H9 (cell line): ENCODE measurements at regions not wholly inside any gene's neighbourhood (a gene's known extent, or its start where the extent isn't known, plus 50 kb on each side); places are given as distances from the start of the nearest gene placed in this dataset.

Source experiments
- DNase-seq: peaks from one replicate; pipeline ENCODE4 v3.0.0-alpha.2; 2017
- H2AFZ ChIP-seq: one replicate; pipeline ENCODE4 v1.6.1; 2013; ENCODE audit warnings: mild to moderate bottlenecking, low read length, control low read depth, moderate library complexity
- H2AK5ac ChIP-seq: 2 replicates; pipeline ENCODE4 v1.6.1; 2013; ENCODE audit warnings: low read length, control low read depth, mixed read lengths; ENCODE audit not compliant: insufficient read length
- H2BK120ac ChIP-seq: one replicate; pipeline ENCODE4 v1.6.1; 2013; ENCODE audit warnings: low read depth, mild to moderate bottlenecking, low read length, control low read depth, inconsistent platforms; ENCODE audit not compliant: poor library complexity, severe bottlenecking
- H2BK12ac ChIP-seq: 2 replicates; pipeline ENCODE4 v1.6.1; 2013; ENCODE audit warnings: low read length, control low read depth, mixed read lengths, low read depth; ENCODE audit not compliant: insufficient read length
- H2BK15ac ChIP-seq: 2 replicates; pipeline ENCODE4 v1.6.1; 2013; ENCODE audit warnings: low read depth, low read length, control low read depth
- H2BK20ac ChIP-seq: one replicate; pipeline ENCODE4 v1.6.1; 2013; ENCODE audit warnings: low read depth, mild to moderate bottlenecking, low read length, control low read depth, inconsistent platforms; ENCODE audit not compliant: poor library complexity, severe bottlenecking
- H2BK5ac ChIP-seq: 2 replicates; pipeline ENCODE4 v1.6.1; 2013; ENCODE audit warnings: low read length, control low read depth, mixed read lengths; ENCODE audit not compliant: insufficient read length
- H3K14ac ChIP-seq: 2 replicates; pipeline ENCODE4 v1.6.1; 2013; ENCODE audit warnings: low read length, control low read depth; ENCODE audit not compliant: insufficient read depth
- H3K18ac ChIP-seq: 2 replicates; pipeline ENCODE4 v1.6.1; 2013; ENCODE audit warnings: low read depth, mild to moderate bottlenecking, mixed read lengths, low read length, control low read depth; ENCODE audit not compliant: insufficient read length
- H3K23ac ChIP-seq: 2 replicates; pipeline ENCODE4 v1.6.1; 2013; ENCODE audit warnings: low read length, control low read depth, mixed read lengths, low read depth; ENCODE audit not compliant: insufficient read length
- H3K23me2 ChIP-seq: 2 replicates; pipeline ENCODE4 v1.6.1; 2013; ENCODE audit warnings: low read depth, mild to moderate bottlenecking, mixed read lengths, low read length, control low read depth; ENCODE audit not compliant: insufficient read length, poor library complexity, severe bottlenecking
- H3K27ac ChIP-seq: 2 replicates; pipeline ENCODE4 v1.5.1; 2013; ENCODE audit warnings: low read length, control low read depth, mixed read lengths, low read depth; ENCODE audit not compliant: insufficient read length
- H3K27me3 ChIP-seq: 2 replicates; pipeline ENCODE4 v1.6.1; 2013; ENCODE audit warnings: low read length, control low read depth, inconsistent platforms; ENCODE audit not compliant: insufficient read depth
- H3K4ac ChIP-seq: 2 replicates; pipeline ENCODE4 v1.6.1; 2013; ENCODE audit warnings: low read depth, mild to moderate bottlenecking, control low read depth, inconsistent platforms, low read length, moderate library complexity
- H3K4me1 ChIP-seq: 2 replicates; pipeline ENCODE4 v1.6.1; 2013; ENCODE audit warnings: low read length, control low read depth, inconsistent platforms; ENCODE audit not compliant: insufficient read depth
- H3K4me2 ChIP-seq: 2 replicates; pipeline ENCODE4 v1.6.1; 2013; ENCODE audit warnings: low read length, control low read depth, mixed read lengths; ENCODE audit not compliant: insufficient read length, insufficient read depth
- H3K56ac ChIP-seq: 2 replicates; pipeline ENCODE4 v1.6.1; 2013; ENCODE audit warnings: low read depth, mild to moderate bottlenecking, mixed read lengths, low read length, control low read depth; ENCODE audit not compliant: insufficient read length
- H3K79me1 ChIP-seq: 2 replicates; pipeline ENCODE4 v1.6.1; 2013; ENCODE audit warnings: low read depth, mild to moderate bottlenecking, moderate library complexity, low read length, control low read depth, inconsistent platforms; ENCODE audit not compliant: insufficient read depth, poor library complexity, severe bottlenecking
- H3K79me2 ChIP-seq: 2 replicates; pipeline ENCODE4 v1.6.1; 2013; ENCODE audit warnings: low read length, control low read depth, inconsistent platforms; ENCODE audit not compliant: insufficient read depth
- H3K9ac ChIP-seq: 2 replicates; pipeline ENCODE4 v1.6.1; 2013; ENCODE audit warnings: low read length, control low read depth, mixed read lengths; ENCODE audit not compliant: insufficient read length; ENCODE audit errors: extremely low read depth
- H3K9me3 ChIP-seq: one replicate; pipeline ENCODE4 v1.6.1; 2013; ENCODE audit warnings: low read depth, low read length, inconsistent platforms; ENCODE audit not compliant: control insufficient read depth
- H3T11ph ChIP-seq: one replicate; pipeline ENCODE4 v1.6.1; 2013; ENCODE audit warnings: mild to moderate bottlenecking, low read length, control low read depth, inconsistent platforms
- H4K20me1 ChIP-seq: one replicate; pipeline ENCODE4 v1.6.1; 2013; ENCODE audit not compliant: control insufficient read depth, insufficient read length, insufficient read depth
- H4K5ac ChIP-seq: 2 replicates; pipeline ENCODE4 v1.6.1; 2013; ENCODE audit warnings: low read depth, mild to moderate bottlenecking, mixed read lengths, low read length, control low read depth; ENCODE audit not compliant: insufficient read length
- H4K8ac ChIP-seq: replicated peaks from 2 replicates; pipeline ENCODE4 v1.6.1; 2013; ENCODE audit warnings: low read length, control low read depth, mixed read lengths, low read depth; ENCODE audit not compliant: insufficient read length
- H4K91ac ChIP-seq: 2 replicates; pipeline ENCODE4 v1.6.1; 2013; ENCODE audit warnings: low read depth, mild to moderate bottlenecking, moderate library complexity, mixed read lengths, low read length, control low read depth; ENCODE audit not compliant: insufficient read length
- H3K27ac Mint-ChIP-seq, 3 experiments: 2 replicates in 2 of 3; 3 replicates in 1 of 3; pipeline ENCODE4 v1.8.0; 2020 to 2021; ENCODE audit warnings: mixed read lengths in 3 of 3, mild to moderate bottlenecking in 1 of 3, moderate library complexity in 1 of 3
- H3K27me3 Mint-ChIP-seq: 2 replicates; pipeline ENCODE4 v1.8.0; 2021; ENCODE audit warnings: low read depth, mild to moderate bottlenecking, moderate library complexity, mixed read lengths
- H3K36me3 Mint-ChIP-seq, 3 experiments: 2 replicates in 2 of 3; 3 replicates in 1 of 3; pipeline ENCODE4 v1.8.0; 2020 to 2021; ENCODE audit warnings: low read depth in 3 of 3, mixed read lengths in 3 of 3; ENCODE audit not compliant: insufficient read depth in 1 of 3
- H3K4me1 Mint-ChIP-seq, 2 experiments: 2 replicates each; pipeline ENCODE4 v1.8.0; 2020; ENCODE audit warnings: mixed read lengths in 2 of 2
- H3K4me3 Mint-ChIP-seq, 2 experiments: 2 replicates in 1 of 2; 3 replicates in 1 of 2; pipeline ENCODE4 v1.8.0; 2020 to 2021; ENCODE audit warnings: mild to moderate bottlenecking in 2 of 2, mixed read lengths in 2 of 2, moderate library complexity in 1 of 2
- H3K9me3 Mint-ChIP-seq, 2 experiments: 2 replicates in 1 of 2; 3 replicates in 1 of 2; pipeline ENCODE4 v1.8.0; 2020; ENCODE audit warnings: mild to moderate bottlenecking in 2 of 2, mixed read lengths in 2 of 2, moderate library complexity in 1 of 2
- WGBS: extraction: QIAGEN DNeasy Blood & Tissue Kit; methylation state at CpG from one replicate; pipeline ENCODE4 v1.1.7; 2013; ENCODE audit warnings: missing lambda C conversion rate, low lambda C conversion rate, mixed read lengths; ENCODE audit not compliant: insufficient read length; ENCODE audit errors: extremely low coverage; 5-methylcytosine and 5-hydroxymethylcytosine counted together
- TF ChIP-seq, protein P1 (sequence below): fragments of 200-600 bp; sonication (generic); conservative IDR thresholded peaks from 3 replicates; pipeline ENCODE4 v1.8.0; 2021; ENCODE audit warnings: antibody characterized with exemption, mild to moderate bottlenecking

DNA sequence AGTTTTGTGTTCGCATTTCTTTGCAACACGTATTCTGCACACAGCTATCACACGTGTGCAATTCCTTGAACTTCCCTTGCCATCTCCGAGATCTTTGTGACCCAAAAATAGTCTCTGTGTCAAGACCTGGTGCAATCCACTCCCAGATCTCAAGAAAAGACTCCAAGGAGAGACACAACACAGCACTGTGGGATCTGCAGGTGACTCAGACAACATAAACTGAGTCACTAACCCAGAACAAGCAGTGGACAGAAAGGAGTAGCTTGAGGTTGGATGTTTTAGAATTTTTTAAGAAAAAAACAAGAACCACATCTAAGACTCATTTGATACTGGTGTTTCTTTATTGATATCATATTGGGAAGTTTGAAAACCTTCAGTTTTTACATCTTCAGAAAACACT lies 396.9 kb downstream of the AGTPBP1 start:
- H3K9me3 ChIP-seq: no peaks in the 10 kb centered on the region
- no peak overlapping the region for H3K9ac ChIP-seq
- no peak overlapping the region for H4K5ac ChIP-seq
- TF ChIP-seq, protein P1, sequence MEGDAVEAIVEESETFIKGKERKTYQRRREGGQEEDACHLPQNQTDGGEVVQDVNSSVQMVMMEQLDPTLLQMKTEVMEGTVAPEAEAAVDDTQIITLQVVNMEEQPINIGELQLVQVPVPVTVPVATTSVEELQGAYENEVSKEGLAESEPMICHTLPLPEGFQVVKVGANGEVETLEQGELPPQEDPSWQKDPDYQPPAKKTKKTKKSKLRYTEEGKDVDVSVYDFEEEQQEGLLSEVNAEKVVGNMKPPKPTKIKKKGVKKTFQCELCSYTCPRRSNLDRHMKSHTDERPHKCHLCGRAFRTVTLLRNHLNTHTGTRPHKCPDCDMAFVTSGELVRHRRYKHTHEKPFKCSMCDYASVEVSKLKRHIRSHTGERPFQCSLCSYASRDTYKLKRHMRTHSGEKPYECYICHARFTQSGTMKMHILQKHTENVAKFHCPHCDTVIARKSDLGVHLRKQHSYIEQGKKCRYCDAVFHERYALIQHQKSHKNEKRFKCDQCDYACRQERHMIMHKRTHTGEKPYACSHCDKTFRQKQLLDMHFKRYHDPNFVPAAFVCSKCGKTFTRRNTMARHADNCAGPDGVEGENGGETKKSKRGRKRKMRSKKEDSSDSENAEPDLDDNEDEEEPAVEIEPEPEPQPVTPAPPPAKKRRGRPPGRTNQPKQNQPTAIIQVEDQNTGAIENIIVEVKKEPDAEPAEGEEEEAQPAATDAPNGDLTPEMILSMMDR: no peak
- H3K4me2 ChIP-seq: no peak overlapping the region
- no peak overlapping the region for H2BK120ac ChIP-seq
- no peak overlapping the region for H3K27ac Mint-ChIP-seq
- H2AK5ac ChIP-seq: no peak overlapping the region
- H2BK15ac ChIP-seq: no peak overlapping the region
- H3K4me1 ChIP-seq: no peaks in the 10 kb centered on the region
- no peak overlapping the region for H4K91ac ChIP-seq
- H3T11ph ChIP-seq: no peak overlapping the region
- H3K23ac ChIP-seq: no peak overlapping the region
- H4K8ac ChIP-seq: no peak overlapping the region
- H2AFZ ChIP-seq: no peak overlapping the region
- no peak overlapping the region for H3K56ac ChIP-seq
- H2BK20ac ChIP-seq: no peak overlapping the region
- no peaks in the 10 kb centered on the region for H3K79me2 ChIP-seq
- H3K4me3 Mint-ChIP-seq: no peak overlapping the region
- H3K18ac ChIP-seq: no peak overlapping the region
- peaks cover 0 to 1% (median 0%) of the 10 kb centered on the region in 3 experiments; a peak in 1 of 7 replicates for H3K36me3 Mint-ChIP-seq
- H2BK12ac ChIP-seq: no peak overlapping the region
- H3K27ac ChIP-seq: no peak overlapping the region
- no peak overlapping the region for H3K4ac ChIP-seq
- no CpG with 5 or more reads among the region's 4 CpGs for WGBS
- H3K14ac ChIP-seq: no peak overlapping the region
- no peak overlapping the region for H2BK5ac ChIP-seq
- H3K27me3 Mint-ChIP-seq: peaks cover 4% of the 10 kb centered on the region
- H3K4me1 Mint-ChIP-seq: 0 out of 4 replicates have a peak, but pooled peaks cover 0 to 2% of the 10 kb centered on the region in 2 experiments
- no peaks in the 10 kb centered on the region for H3K79me1 ChIP-seq
- no peaks in the 10 kb centered on the region for H3K23me2 ChIP-seq
- DNase-seq: no peak
- H3K27me3 ChIP-seq: no peaks in the 10 kb centered on the region
- no peaks in the 10 kb centered on the region for H3K9me3 Mint-ChIP-seq
- no peaks in the 10 kb centered on the region for H4K20me1 ChIP-seq
